Fibroblast of lung (primary cell): ENCODE measurements at regions not wholly inside any gene's neighbourhood (a gene's known extent, or its start where the extent isn't known, plus 50 kb on each side); places are given as distances from the start of the nearest gene placed in this dataset.

Experiments used
- DNase-seq, 2 donors: peaks; one replicate each; pipeline versions ENCODE4 v3.0.0 to v3.0.0-alpha.2; 2010; ENCODE audit warnings: low read depth in 2 of 2
- H2AFZ ChIP-seq: 2 replicates; pipeline ENCODE4 v1.5.1; 2012; ENCODE audit warnings: low read length, control low read depth, inconsistent platforms
- H3K27ac ChIP-seq: 2 replicates; pipeline ENCODE4 v1.5.1; 2011; ENCODE audit warnings: low read length, control low read depth; ENCODE audit not compliant: insufficient read depth
- H3K27me3 ChIP-seq: 2 replicates; pipeline ENCODE4 v1.5.1; 2011; ENCODE audit warnings: mild to moderate bottlenecking, low read length; ENCODE audit not compliant: control insufficient read depth, insufficient read depth
- H3K36me3 ChIP-seq: 2 replicates; pipeline ENCODE4 v1.5.1; 2011; ENCODE audit warnings: low read length; ENCODE audit not compliant: control insufficient read depth, insufficient read depth
- H3K4me1 ChIP-seq: 2 replicates; pipeline ENCODE4 v1.5.1; 2011; ENCODE audit warnings: low read length; ENCODE audit not compliant: control insufficient read depth, insufficient read depth; ENCODE audit errors: extremely low read depth
- H3K4me2 ChIP-seq: 2 replicates; pipeline ENCODE4 v1.5.1; 2011; ENCODE audit warnings: low read length, control low read depth; ENCODE audit not compliant: insufficient read depth; ENCODE audit errors: extremely low read depth
- H3K4me3 ChIP-seq, 4 experiments: fragments of 200-600 bp in 1 of 4; sonication (generic) in 1 of 4; replicated peaks in 1 of 4; 2 replicates each; pipeline ENCODE4 v1.5.1; 2011 to 2016; ENCODE audit warnings: low read length in 4 of 4, low read depth in 3 of 4, mild to moderate bottlenecking in 3 of 4, control low read depth in 2 of 4, inconsistent platforms in 1 of 4, mixed read lengths in 1 of 4; ENCODE audit not compliant: insufficient read depth in 1 of 4; ENCODE audit errors: control extremely low read depth in 1 of 4
- H3K79me2 ChIP-seq: 2 replicates; pipeline ENCODE4 v1.5.1; 2012; ENCODE audit warnings: mild to moderate bottlenecking, low read length, inconsistent platforms; ENCODE audit not compliant: control insufficient read depth, insufficient read depth
- H3K9ac ChIP-seq: 2 replicates; pipeline ENCODE4 v1.5.1; 2011; ENCODE audit warnings: mild to moderate bottlenecking, low read length, control low read depth; ENCODE audit not compliant: insufficient read depth
- H3K9me3 ChIP-seq: 2 replicates; pipeline ENCODE4 v1.5.1; 2012; ENCODE audit warnings: low read depth, low read length; ENCODE audit not compliant: control insufficient read depth, insufficient read depth
- H4K20me1 ChIP-seq: 2 replicates; pipeline ENCODE4 v1.5.1; 2011; ENCODE audit warnings: low read length; ENCODE audit not compliant: control insufficient read depth, insufficient read depth; ENCODE audit errors: extremely low read depth
- CTCF ChIP-seq, 2 donors: IDR thresholded peaks in 1 of 2; conservative IDR thresholded peaks in 1 of 2; 1 replicate in 1 of 2; 2 replicates in 1 of 2; pipeline ENCODE4 v1.5.1; 2011 to 2012; ENCODE audit warnings: low read length in 2 of 2, control low read depth in 1 of 2, inconsistent platforms in 1 of 2, low read depth in 1 of 2, mild to moderate bottlenecking in 1 of 2
- EZH2 ChIP-seq: IDR thresholded peaks from 2 replicates; pipeline ENCODE4 v1.5.1; 2012; ENCODE audit warnings: low read length, control low read depth, mild to moderate bottlenecking; ENCODE audit errors: missing control alignments

- TF ChIP-seq EZH2 (no peak), CTCF (conservative IDR thresholded peaks at IDR 0.05 in 1 of 2, IDR thresholded peaks at IDR 0.05 in 1 of 2; ENCODE audit: low read depth in 1 of 2, low read length in 2 of 2) (no peak)
- no peaks in the 10 kb centered on the region for H3K36me3 ChIP-seq
- H2AFZ ChIP-seq, result no peak overlapping the region
- no peaks in the 10 kb centered on the region for H4K20me1 ChIP-seq
- no peaks in the 10 kb centered on the region for H3K9me3 ChIP-seq
- H3K79me2 ChIP-seq, result no peaks in the 10 kb centered on the region
- H3K4me2 ChIP-seq, result no peak overlapping the region
- H3K9ac ChIP-seq, result no peak overlapping the region
- H3K27ac ChIP-seq, result no peak overlapping the region
- no peaks in the 10 kb centered on the region for H3K4me1 ChIP-seq
- no peak for DNase-seq
- H3K27me3 ChIP-seq, result no peaks in the 10 kb centered on the region
- H3K4me3 ChIP-seq, result no peak overlapping the region
Measured at GRCh38 chr1:4476394-4476793, 178.0 kb upstream of the AJAP1 start.

- no peak for DNase-seq
- Histone ChIP-seq H2AFZ (no peak overlapping the region), H3K9me3 (no peaks in the 10 kb centered on the region), H3K27me3 (no peaks in the 10 kb centered on the region), H3K4me3 (no peak overlapping the region), H3K27ac (no peak overlapping the region), H3K4me1 (no peaks in the 10 kb centered on the region), H4K20me1 (no peaks in the 10 kb centered on the region), H3K4me2 (no peak overlapping the region), H3K36me3 (no peaks in the 10 kb centered on the region), H3K79me2 (no peaks in the 10 kb centered on the region), H3K9ac (no peak overlapping the region)
- TF ChIP-seq EZH2 (no peak), CTCF (conservative IDR thresholded peaks at IDR 0.05 in 1 of 2, IDR thresholded peaks at IDR 0.05 in 1 of 2; ENCODE audit: low read depth in 1 of 2, low read length in 2 of 2) (no peak)
Measured at GRCh38 chr1:4481451-4481850, 173.0 kb upstream of the AJAP1 start.

- Histone ChIP-seq H3K9me3 (no peaks in the 10 kb centered on the region), H3K4me3 (no peak overlapping the region), H3K27ac (no peak overlapping the region), H3K79me2 (no peaks in the 10 kb centered on the region), H3K36me3 (no peaks in the 10 kb centered on the region), H3K4me2 (no peak overlapping the region), H4K20me1 (no peaks in the 10 kb centered on the region), H2AFZ (no peak overlapping the region), H3K27me3 (no peaks in the 10 kb centered on the region), H3K9ac (no peak overlapping the region), H3K4me1 (no peaks in the 10 kb centered on the region)
- no peak for DNase-seq
- no peak for TF ChIP-seq EZH2
- no peak for TF ChIP-seq CTCF (conservative IDR thresholded peaks at IDR 0.05 in 1 of 2, IDR thresholded peaks at IDR 0.05 in 1 of 2; ENCODE audit: low read depth in 1 of 2, low read length in 2 of 2)
Measured at GRCh38 chr1:4482526-4482925, 171.9 kb upstream of the AJAP1 start.
